PC-3 (cell line): ENCODE measurements at regions not wholly inside any gene's neighbourhood (a gene's known extent, or its start where the extent isn't known, plus 50 kb on each side); places are given as distances from the start of the nearest gene placed in this dataset.
A peak's percentile ranks its signal among the peaks of the same experiment; 100 is the strongest.

ENCODE experiments used
- ATAC-seq: fragments of 200-7000 bp; cut with Tn5 transposase; 2 replicates; pipeline ENCODE4 v1.9.1; 2020; ENCODE audit warnings: mild to moderate bottlenecking, moderate library complexity
- BruUV-seq: library from RNA; stranded (reverse); fragments of 400-500 nt; replicated peaks from 2 replicates; lab custom pipeline; 2021; lab: Mats Ljungman, UMichigan
- CTCF ChIA-PET: fragments of 300-600 bp; sonication (Branson Sonifier 250); formaldehyde crosslinking; loops from one replicate; lab custom pipeline; 2022; ENCODE audit warnings: antibody characterized with exemption; lab: Charles Lee
- POLR2A ChIA-PET: fragments of 300-600 bp; sonication (Branson Sonifier 250); formaldehyde crosslinking; loops from one replicate; lab custom pipeline; 2022; ENCODE audit warnings: antibody characterized with exemption; ENCODE audit not compliant: unreplicated experiment; lab: Charles Lee
- DNase-seq: peaks from one replicate; pipeline ENCODE4 v3.0.0-alpha.2; 2015
- H2AFZ ChIP-seq: fragments of 300-600 bp; sonication (generic); 2 replicates; pipeline ENCODE4 v1.6.0; 2016; ENCODE audit warnings: antibody characterized with exemption, low read length
- H3F3A ChIP-seq: fragments of 300-600 bp; sonication (generic); one replicate; pipeline ENCODE4 v1.6.0; 2017; ENCODE audit warnings: antibody characterized with exemption, low read length, control low read depth, mild to moderate bottlenecking; ENCODE audit not compliant: unreplicated experiment
- H3K27ac ChIP-seq: fragments of 300-600 bp; sonication (generic); 2 replicates; pipeline ENCODE4 v1.5.1; 2016; ENCODE audit warnings: mild to moderate bottlenecking, low read length
- H3K27me3 ChIP-seq: fragments of 300-600 bp; sonication (generic); 2 replicates; pipeline ENCODE4 v1.6.1; 2016; ENCODE audit warnings: low read length, mixed read lengths
- H3K36me3 ChIP-seq: fragments of 300-600 bp; sonication (generic); 2 replicates; pipeline ENCODE4 v1.6.1; 2016; ENCODE audit warnings: low read depth, mixed run types, low read length, mixed read lengths
- H3K4me1 ChIP-seq: fragments of 300-600 bp; sonication (generic); 2 replicates; pipeline ENCODE4 v1.5.1; 2016; ENCODE audit warnings: low read length; ENCODE audit not compliant: insufficient read depth
- H3K4me2 ChIP-seq: fragments of 300-600 bp; sonication (generic); 2 replicates; pipeline ENCODE4 v1.6.0; 2016; ENCODE audit warnings: low read length
- H3K4me3 ChIP-seq: fragments of 300-600 bp; sonication (generic); 2 replicates; pipeline ENCODE4 v1.5.1; 2016; ENCODE audit warnings: mild to moderate bottlenecking, low read length, mixed read lengths
- H3K79me2 ChIP-seq: fragments of 300-600 bp; sonication (generic); 2 replicates; pipeline ENCODE4 v1.6.1; 2017; ENCODE audit warnings: low read length, mixed read lengths
- H3K9ac ChIP-seq: fragments of 300-600 bp; sonication (generic); 2 replicates; pipeline ENCODE4 v1.6.0; 2016; ENCODE audit warnings: mild to moderate bottlenecking, low read length
- H3K9me2 ChIP-seq: fragments of 300-600 bp; sonication (generic); replicated peaks from 2 replicates; pipeline ENCODE4 v1.6.1; 2016; ENCODE audit warnings: mixed run types, low read length, mixed read lengths
- H3K9me3 ChIP-seq: fragments of 300-600 bp; sonication (generic); 2 replicates; pipeline ENCODE4 v1.6.1; 2016; ENCODE audit warnings: low read length, mixed read lengths
- H4K20me1 ChIP-seq: fragments of 300-600 bp; sonication (generic); 2 replicates; pipeline ENCODE4 v1.6.1; 2016; ENCODE audit warnings: low read length, mixed read lengths
- EZH2 ChIP-seq: fragments of 300-600 bp; sonication (generic); IDR thresholded peaks from one replicate; pipeline ENCODE4 v1.6.1; 2017; ENCODE audit warnings: antibody characterized with exemption, mild to moderate bottlenecking, low read length; ENCODE audit not compliant: unreplicated experiment
- EZH2phosphoT487 ChIP-seq: fragments of 300-600 bp; sonication (generic); IDR thresholded peaks from 2 replicates; pipeline ENCODE4 v1.6.1; 2018; ENCODE audit warnings: mild to moderate bottlenecking, antibody characterized with exemption, low read length, borderline replicate concordance
- intact Hi-C: fragments of 100-400 bp; cut with micrococcal nuclease; formaldehyde crosslinking; loops from 2 replicates; pipeline ENCODE4 v1.9.0; 2023
- TF ChIP-seq, protein P1 (sequence below): fragments of 300-600 bp; sonication (generic); conservative IDR thresholded peaks from 2 replicates; pipeline ENCODE4 v1.5.1; 2017; ENCODE audit warnings: antibody characterized with exemption, low read depth, mild to moderate bottlenecking, low read length

DNA sequence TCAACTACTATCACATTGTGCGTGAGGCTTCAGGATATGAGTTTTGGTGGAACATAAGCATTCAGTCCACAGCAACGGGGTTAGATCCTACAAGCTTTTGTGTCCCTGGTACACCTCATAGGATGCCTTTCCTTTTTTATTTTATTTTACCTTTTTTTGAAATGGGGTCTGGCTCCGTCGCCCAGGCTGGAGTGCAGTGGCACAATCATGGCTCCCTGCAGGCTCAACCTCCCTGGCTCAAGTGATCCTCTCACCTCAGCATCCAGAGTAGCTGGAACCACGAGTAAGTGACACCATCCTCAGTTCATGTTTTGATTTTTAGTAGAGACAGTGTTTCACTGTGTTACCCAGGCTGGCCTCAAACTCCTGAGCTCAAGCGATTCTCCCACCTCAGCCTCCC lies 86.0 kb upstream of the RAI14 start:
- Histone ChIP-seq H3K27ac (no peak overlapping the region), H3K9ac (no peak overlapping the region), H4K20me1 (no peaks in the 10 kb centered on the region), H3K27me3 (no peaks in the 10 kb centered on the region), H3K9me3 (no peaks in the 10 kb centered on the region), H3K4me2 (no peak overlapping the region), H3K4me3 (no peak overlapping the region), H3F3A (no peaks in the 10 kb centered on the region), H3K79me2 (no peaks in the 10 kb centered on the region), H2AFZ (no peak overlapping the region), H3K9me2 (no peaks in the 10 kb centered on the region), H3K36me3 (no peaks in the 10 kb centered on the region), H3K4me1 (peaks cover 2% of the 10 kb centered on the region)
- DNase-seq (no peak), ATAC-seq (no peak)
- intact Hi-C loops = no loop called here
- ChIA-PET POLR2A (interaction anchor here (0.6 kb wide), 1 partner anchor 1283 kb away, joined by 4 read pairs; no protein-coding TSS in a partner anchor), CTCF (interaction anchor here (0.7 kb wide), 1 partner anchor 20 kb away, joined by 3 read pairs; no protein-coding TSS in a partner anchor)
- no TSS peak for BruUV-seq
- TF ChIP-seq, protein P1, sequence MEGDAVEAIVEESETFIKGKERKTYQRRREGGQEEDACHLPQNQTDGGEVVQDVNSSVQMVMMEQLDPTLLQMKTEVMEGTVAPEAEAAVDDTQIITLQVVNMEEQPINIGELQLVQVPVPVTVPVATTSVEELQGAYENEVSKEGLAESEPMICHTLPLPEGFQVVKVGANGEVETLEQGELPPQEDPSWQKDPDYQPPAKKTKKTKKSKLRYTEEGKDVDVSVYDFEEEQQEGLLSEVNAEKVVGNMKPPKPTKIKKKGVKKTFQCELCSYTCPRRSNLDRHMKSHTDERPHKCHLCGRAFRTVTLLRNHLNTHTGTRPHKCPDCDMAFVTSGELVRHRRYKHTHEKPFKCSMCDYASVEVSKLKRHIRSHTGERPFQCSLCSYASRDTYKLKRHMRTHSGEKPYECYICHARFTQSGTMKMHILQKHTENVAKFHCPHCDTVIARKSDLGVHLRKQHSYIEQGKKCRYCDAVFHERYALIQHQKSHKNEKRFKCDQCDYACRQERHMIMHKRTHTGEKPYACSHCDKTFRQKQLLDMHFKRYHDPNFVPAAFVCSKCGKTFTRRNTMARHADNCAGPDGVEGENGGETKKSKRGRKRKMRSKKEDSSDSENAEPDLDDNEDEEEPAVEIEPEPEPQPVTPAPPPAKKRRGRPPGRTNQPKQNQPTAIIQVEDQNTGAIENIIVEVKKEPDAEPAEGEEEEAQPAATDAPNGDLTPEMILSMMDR = no peak
- TF ChIP-seq EZH2 (no peak), EZH2phosphoT487 (no peak)

DNA sequence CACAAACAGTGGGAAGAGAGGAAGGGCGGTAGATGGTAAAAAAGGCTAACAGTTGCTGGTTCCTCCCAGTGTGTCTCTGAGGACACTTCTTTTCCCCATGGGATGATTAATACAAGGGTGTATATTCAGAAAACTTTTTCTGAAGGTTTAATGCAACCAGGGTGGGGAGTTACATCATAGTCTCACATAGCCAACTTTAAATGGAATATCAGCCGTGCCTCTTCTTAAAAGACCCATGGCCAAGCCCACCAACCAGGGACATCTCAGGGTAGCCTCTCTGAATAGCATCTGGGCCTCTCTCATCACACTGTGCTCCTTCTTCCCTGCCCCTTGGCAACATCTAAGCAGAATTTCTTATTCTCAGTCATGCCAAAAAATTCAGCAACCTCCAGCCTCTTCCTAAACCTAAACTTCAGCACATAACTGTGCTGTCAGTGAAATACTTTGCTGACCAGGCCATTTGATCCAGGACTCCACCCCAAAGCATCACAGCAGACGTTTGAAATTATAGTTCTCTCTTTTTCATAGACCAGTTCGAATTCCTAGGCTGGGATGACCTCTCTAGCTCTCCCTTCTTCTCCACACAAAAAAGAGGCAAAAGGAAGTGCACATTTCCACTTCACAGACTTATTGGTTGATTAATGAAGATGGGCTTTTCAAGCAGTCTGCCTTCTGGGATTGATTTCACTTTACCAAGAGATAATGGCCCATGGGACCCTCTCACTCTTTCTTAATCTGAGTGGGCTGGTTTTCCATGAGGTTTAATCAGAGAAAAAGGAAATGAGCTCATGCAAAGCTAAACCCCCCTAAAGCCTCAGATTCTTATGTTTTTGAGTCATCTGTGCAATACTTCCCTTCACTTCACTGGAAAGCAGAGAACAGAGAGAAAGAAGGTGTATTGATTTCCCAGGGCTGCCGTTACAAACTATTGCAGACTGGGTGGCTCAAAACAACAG lies 85.1 kb upstream of the RAI14 start:
- CTCF ChIA-PET = no interaction called here
- Histone ChIP-seq H3K36me3 (no peaks in the 10 kb centered on the region), H3K4me2 (no peak overlapping the region), H4K20me1 (no peaks in the 10 kb centered on the region), H3K4me1 (no peaks in the 10 kb centered on the region), H3K27ac (no peak overlapping the region), H3F3A (no peaks in the 10 kb centered on the region), H3K27me3 (no peaks in the 10 kb centered on the region), H3K9me3 (no peaks in the 10 kb centered on the region), H3K9ac (no peak overlapping the region), H3K9me2 (no peaks in the 10 kb centered on the region), H3K4me3 (no peak overlapping the region), H2AFZ (peak overlapping the region; percentile 26; the same call in 1 of the 2 replicates), H3K79me2 (no peaks in the 10 kb centered on the region)
- ATAC-seq = no peak
- POLR2A ChIA-PET = interaction anchor here (0.6 kb wide), 2 partner anchors 61 to 1283 kb away, joined by 4 read pairs; no protein-coding TSS in a partner anchor
- no TSS peak for BruUV-seq
- intact Hi-C loops = no loop called here
- TF ChIP-seq EZH2phosphoT487 (no peak), EZH2 (no peak)
- no peak for DNase-seq

- POLR2A ChIA-PET = interaction anchor here (0.6 kb wide), 1 partner anchor 61 kb away, joined by 4 read pairs; no protein-coding TSS in a partner anchor
- H3K9me2 ChIP-seq = no peaks in the 10 kb centered on the region
- no peaks in the 10 kb centered on the region for H3K36me3 ChIP-seq
- CTCF ChIA-PET = no interaction called here
- peaks cover under 1% of the 10 kb centered on the region; the same call in 1 of the 2 replicates for H3K4me1 ChIP-seq
- ATAC-seq (no peak), DNase-seq (no peak)
- H3K4me2 ChIP-seq = no peak overlapping the region
- no TSS peak for BruUV-seq
- no peaks in the 10 kb centered on the region for H3K9me3 ChIP-seq
- H3K27me3 ChIP-seq = no peaks in the 10 kb centered on the region
- intact Hi-C loops = no loop called here
- H3K9ac ChIP-seq = no peak overlapping the region
- H3K79me2 ChIP-seq = no peaks in the 10 kb centered on the region
- H3K27ac ChIP-seq = no peak overlapping the region
- peak overlapping the region; percentile 26; the same call in 1 of the 2 replicates for H2AFZ ChIP-seq
- H3F3A ChIP-seq = no peaks in the 10 kb centered on the region
- no peak overlapping the region for H3K4me3 ChIP-seq
- TF ChIP-seq, protein P1 = no peak
- no peak for TF ChIP-seq EZH2
- TF ChIP-seq EZH2phosphoT487 = no peak
- no peaks in the 10 kb centered on the region for H4K20me1 ChIP-seq
Measured at GRCh38 chr5:34571677-34572041, 84.5 kb upstream of the RAI14 start.
